GM12878 (cell line): ENCODE measurements at regions not wholly inside any gene's neighbourhood (a gene's known extent, or its start where the extent isn't known, plus 50 kb on each side); places are given as distances from the start of the nearest gene placed in this dataset.

Experiments
- MEF2A ChIP-seq: IDR thresholded peaks from 2 replicates; pipeline ENCODE4 v1.6.1; 2011; ENCODE audit warnings: low read depth, mild to moderate bottlenecking, low read length, moderate library complexity; ENCODE audit not compliant: insufficient read depth
- POLR2A ChIP-seq: IDR thresholded peaks from 2 replicates; pipeline ENCODE4 v1.6.1; 2011; ENCODE audit warnings: low read depth, mild to moderate bottlenecking, low read length
- TCF12 ChIP-seq: IDR thresholded peaks from 2 replicates; pipeline ENCODE4 v1.6.1; 2011; ENCODE audit warnings: low read depth, mild to moderate bottlenecking, low read length
- TCF7 ChIP-seq: IDR thresholded peaks from 2 replicates; pipeline ENCODE4 v1.6.1; 2014; ENCODE audit warnings: antibody characterized with exemption, borderline replicate concordance
- TF ChIP-seq, protein P1 (sequence below), 3 experiments: IDR thresholded peaks in 2 of 3; conservative IDR thresholded peaks in 1 of 3; 2 replicates each; pipeline ENCODE4 v1.5.1; 2011; ENCODE audit warnings: low read depth in 3 of 3, low read length in 3 of 3, mild to moderate bottlenecking in 3 of 3, control low read depth in 2 of 3, moderate library complexity in 2 of 3, inconsistent platforms in 1 of 3, mixed read lengths in 1 of 3; ENCODE audit not compliant: control insufficient read depth in 2 of 3, insufficient read depth in 1 of 3; ENCODE audit errors: extremely low read depth in 1 of 3

DNA sequence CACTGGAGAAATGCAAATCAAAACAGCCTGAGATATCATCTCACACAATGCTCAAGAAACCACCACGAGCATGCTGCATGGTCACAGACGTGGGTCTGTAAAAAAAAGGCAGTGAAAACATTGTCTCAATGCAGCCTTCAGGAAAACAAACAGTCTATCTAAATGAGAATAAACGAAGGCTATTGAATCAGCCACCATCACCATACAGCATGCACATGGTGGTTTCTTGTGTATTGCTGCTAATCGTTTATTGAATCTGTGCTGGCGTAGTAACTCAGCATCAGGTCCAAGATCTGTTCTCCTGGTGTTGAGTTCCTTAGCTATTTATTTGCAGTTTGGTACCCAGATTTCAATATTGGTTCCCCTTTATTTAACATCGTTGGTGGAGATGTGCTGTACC is 1115.0 kb downstream of the CDH18 start:
- TF ChIP-seq, protein P1, sequence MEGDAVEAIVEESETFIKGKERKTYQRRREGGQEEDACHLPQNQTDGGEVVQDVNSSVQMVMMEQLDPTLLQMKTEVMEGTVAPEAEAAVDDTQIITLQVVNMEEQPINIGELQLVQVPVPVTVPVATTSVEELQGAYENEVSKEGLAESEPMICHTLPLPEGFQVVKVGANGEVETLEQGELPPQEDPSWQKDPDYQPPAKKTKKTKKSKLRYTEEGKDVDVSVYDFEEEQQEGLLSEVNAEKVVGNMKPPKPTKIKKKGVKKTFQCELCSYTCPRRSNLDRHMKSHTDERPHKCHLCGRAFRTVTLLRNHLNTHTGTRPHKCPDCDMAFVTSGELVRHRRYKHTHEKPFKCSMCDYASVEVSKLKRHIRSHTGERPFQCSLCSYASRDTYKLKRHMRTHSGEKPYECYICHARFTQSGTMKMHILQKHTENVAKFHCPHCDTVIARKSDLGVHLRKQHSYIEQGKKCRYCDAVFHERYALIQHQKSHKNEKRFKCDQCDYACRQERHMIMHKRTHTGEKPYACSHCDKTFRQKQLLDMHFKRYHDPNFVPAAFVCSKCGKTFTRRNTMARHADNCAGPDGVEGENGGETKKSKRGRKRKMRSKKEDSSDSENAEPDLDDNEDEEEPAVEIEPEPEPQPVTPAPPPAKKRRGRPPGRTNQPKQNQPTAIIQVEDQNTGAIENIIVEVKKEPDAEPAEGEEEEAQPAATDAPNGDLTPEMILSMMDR (IDR thresholded peaks at IDR 0.05 in 2 of 3, conservative IDR thresholded peaks at IDR 0.05 in 1 of 3; ENCODE audit: control insufficient read depth in 2 of 3, extremely low read depth in 1 of 3, insufficient read depth in 1 of 3, low read depth in 3 of 3, low read length in 3 of 3): no peak
- TF ChIP-seq POLR2A (no peak), MEF2A (no peak), TCF12 (no peak), TCF7 (no peak)
